ENCODE measurements at regions not wholly inside any gene's neighbourhood (a gene's known extent, or its start where the extent isn't known, plus 50 kb on each side); places are given as distances from the start of the nearest gene placed in this dataset.
"Not testable (repeated sequence)": the region's sequence is repeated elsewhere in the genome, so short reads cannot be mapped to it uniquely, and the experiment has no call there.

DNA sequence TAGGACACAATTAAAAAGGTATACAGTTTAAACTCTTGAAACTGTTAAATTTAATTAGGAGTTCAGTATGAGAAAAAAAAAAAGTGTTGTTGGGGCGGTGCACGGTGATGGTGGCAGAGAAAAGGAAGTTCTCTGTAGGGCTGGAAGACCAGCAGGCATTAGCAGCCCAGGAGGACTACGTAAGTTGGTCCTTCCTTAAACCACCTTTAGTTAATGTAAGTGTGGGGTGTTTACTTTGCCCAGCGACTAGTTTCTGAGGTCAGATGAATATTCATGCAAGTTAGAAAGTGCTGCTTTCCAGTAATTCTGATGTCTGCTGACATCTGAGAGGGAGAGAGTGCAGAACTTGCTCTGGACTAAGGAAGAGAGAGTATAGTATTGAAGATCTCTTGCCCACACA is 54.9 kb downstream of the NKX2-1 start:
- no peak for DNase-seq

DNA sequence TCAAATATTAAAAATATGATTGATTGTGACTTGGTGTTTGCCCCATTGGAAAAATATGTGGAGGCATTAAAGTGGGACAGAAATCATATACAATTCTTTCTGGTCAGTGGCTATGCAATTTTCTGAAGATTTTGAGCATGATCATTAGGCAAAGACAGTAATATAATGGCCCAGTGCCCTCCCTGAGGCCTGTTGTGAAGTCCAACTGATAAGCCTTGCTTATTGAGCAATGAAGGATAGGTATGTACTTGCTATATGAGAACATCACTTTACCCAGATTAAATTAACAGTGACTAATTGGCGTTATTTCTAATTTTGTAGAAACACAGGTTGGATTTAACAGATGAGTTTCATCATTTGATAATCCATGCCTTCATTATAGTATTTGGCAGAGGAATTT is 57.1 kb downstream of the NKX2-1 start:
- DNase-seq, result no peak

DNA sequence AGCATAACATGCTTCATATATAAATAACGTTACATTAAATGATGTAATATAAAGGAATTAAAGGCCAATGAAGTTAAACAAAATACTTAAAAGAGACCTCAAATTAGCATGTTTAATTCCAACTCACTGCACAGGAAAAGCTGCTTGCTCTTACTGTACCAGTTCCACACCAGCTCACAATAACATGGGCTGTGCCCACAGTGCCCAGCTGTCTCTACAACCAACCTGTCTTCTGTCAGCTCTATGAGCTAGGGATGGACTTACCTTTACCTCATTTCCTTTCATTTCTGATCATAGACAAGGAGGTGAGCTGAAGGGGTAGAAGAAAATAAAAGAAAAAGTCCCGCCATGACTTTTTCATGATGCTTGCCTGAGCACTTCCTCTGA is 64.8 kb downstream of the NKX2-1 start:
- DNase-seq, result no peak

DNA sequence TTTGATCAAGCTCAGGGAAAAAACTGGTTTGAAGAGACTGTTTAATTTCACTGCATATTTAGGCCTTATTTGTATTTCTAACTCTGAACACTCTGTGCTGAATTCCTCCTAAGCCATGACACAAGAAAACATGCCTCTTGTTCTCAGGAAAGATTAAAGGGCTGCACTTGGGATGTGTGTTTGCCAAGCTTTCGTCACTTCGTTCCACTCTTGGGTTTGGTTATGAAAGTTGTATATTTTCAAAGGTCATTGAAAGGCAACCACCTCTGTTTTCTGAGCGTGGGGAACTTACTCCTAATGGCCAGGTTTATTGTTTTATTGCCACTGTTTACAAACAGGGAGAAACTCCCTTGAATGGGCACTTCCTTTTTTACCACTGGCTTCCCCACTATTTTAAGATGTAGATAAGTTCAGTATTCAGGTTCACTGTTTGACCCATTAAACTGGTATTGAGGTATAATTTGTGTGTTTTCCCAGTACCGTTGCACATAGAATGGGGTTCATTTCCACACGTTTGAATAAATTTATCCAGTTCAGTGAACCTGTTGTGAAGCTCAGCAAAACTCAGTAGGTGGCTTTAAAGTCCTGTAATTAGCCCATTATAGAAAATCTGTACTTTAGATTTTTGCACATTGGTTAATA is 65.3 kb downstream of the NKX2-1 start:
- no peak for DNase-seq

DNA sequence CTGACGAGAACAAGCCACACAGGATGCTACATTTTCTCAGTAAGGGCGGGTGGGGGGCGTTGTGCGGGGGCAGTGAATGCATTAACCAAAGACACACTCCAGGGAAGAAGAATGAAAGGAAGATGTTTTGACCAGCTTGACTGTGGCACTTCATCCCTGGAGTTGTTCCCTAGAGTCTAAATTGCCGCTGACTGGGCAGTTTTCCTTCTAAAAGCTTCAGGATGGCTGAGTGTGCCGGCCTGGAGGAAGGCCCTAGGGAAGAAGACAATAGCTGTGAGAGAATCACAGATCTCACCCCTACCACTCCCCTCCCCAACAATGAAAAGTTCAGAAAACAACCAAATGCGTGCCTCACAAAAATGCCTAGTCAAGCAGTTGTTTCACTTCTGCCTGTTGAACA is 67.2 kb downstream of the NKX2-1 start:
- DNase-seq, result no peak

DNA sequence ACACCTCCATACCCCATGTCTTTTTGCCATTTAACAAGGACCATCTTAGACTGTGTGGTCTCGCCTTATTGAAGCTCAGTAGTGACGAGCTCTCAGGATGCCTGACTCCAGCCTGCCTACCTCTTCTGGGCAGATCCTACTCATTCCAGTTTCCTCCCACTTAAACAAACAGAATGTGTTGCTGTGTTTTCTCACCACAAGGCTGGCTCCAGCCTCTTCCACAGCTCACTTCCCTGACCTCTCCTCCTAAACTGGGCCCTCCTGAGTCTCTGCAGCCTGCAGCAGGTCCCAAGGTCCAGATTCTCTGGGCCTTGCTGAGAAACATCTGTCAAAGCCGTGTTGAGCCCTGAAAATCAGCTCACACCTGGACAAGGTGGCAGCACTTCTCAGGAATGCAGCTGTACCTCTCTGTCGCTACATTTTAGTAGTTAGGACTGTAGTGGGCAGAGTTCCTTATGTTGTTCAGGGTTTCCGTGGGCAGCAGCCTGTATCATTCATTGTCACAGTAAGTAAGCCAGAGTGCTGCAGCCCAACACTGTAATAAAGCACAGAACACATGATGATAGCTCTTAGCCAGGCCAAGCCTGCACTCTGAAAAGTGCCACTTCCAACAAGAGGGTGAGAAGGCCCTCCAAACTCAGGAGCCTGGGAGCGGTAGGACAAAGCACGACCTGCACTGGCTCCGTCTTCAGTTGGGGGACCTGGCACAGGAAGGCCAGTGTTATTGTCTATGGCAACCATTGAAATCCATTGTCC is 68.5 kb downstream of the NKX2-1 start:
- DNase-seq, result no peak

DNA sequence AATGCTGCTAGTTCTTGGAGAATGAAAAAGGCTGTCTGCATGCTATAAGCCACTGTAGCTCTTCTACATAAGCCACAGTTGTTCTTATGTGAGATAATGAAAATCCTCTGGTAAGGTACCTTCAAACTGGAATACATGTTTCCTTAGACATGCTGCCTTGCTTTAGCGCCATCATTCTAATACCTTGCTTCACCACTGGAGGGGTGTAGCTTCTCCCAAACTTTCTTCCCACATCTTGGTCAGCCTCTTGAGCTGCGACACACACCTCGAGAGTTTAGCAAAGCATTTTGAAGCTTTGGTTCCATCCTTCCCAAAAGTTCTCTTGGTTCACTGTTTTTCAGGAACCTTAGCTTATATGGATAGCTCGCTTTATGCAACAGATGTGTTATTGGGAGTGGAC is 69.5 kb downstream of the NKX2-1 start:
- DNase-seq, result no peak

DNA sequence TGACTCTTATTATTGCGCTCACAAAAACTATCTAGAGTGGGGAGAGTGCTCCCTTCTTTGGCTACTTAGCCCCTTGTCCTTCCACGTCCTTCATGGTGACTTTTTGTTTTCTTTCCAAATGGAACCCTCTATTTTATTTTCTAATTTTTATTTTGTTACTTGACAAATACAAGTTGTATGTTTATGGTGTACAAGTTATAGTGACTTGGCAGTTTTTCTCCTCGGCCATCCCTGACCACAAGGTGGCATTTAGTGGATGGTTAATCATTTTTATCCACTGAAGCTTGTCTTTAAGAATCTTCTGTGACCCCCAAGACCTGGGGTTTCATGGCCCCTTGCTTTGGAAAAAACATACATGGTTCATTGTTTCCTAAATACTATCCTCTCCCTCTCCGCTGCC is 70.1 kb downstream of the NKX2-1 start:
- DNase-seq, result no peak

DNA sequence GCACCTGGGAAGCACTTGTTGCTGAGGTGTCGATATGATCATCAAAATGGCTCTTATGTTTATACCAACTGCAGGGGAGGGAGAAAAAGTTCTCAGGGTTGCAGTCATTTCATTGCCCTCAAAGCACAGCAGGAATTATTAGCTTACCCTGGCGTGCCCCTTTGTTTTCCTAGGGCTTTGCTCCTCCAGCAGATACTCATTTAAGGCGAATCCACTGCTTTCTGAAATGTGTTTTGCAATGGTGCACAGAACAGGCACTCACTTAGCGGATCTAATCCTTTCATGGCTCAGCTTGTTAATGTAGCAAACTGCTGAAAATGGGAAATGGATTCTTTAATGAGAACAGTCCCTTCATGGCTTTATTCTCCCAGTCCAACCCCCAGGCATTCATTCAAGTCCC is 76.7 kb downstream of the NKX2-1 start:
- DNase-seq, result no peak

DNA sequence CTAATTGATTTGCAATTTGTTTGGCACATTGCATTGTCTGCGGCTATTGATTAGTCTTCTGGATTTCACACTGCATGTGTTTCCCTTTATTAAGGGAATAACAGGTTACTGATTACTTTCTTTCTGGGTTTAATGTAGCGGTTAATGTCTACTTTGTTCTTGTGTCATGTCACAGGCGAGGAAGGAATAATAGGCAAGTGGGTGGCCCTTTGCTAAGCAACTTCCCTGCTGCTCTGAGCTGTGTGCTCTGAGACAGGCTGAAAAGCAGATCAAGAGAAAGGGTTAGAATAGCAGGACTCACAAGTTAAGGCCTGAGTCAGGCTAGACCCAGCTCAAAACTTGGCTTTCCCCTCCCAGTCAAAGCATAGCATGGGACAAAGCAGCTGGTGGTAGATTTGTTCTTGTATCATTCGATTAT is 77.2 kb downstream of the NKX2-1 start:
- no peak for DNase-seq

DNA sequence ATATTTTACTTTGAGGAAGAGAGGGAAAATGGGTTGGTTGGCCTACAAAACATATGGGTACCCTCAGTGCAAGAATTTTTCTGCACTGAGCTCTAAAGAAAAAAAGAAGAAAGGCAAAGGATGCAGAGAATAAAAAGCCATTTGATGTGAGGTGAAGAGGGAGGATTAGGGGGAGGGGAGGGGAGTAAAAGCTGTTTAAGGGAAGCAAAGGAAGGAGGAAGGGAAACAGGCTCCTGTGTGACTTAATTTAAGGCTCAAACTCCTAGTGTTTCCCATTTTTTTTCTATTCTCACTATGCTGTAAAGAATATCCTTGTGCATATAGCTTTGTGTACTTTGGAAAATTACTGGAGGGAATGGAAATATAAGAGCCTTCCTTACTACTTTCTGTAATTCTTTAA is 78.7 kb downstream of the NKX2-1 start:
- DNase-seq, result no peak

DNA sequence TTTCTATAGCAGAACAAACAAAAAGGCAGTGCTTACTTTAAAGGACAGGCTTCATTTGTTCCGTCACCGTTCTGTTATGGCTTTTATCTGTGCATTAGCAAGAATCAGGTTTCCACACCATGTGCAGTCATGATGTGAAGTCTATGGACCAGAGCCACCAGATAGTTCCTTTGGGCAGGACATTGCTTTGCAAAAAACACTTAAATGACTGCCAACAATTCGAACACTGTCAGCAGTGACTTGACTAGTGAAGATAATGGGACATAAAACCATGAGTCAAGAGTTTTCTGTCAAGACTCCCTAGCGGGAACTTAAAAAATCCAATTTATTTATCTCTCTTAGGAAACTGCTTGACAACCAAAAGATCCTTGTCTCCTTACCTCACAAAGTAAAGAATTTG is 80.3 kb downstream of the NKX2-1 start:
- DNase-seq, result no peak

DNA sequence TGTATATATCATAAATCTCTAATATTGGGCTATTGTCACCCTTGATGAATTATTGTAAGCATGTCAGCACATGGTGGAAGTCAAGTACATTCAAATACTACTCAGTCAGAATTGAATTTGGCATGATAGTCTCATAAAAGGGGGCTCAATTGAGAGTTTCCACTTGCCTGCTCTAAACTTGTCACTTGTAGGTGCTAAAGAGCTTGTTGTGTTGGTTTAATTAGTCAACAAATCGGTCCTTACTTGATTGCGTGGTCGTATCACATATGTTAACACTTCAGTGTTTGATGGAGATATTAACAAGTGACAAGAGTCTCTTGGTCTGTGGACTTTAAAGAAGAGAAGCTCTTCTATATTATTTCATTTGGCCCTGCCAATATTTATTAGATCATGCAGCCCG is 81.1 kb downstream of the NKX2-1 start:
- DNase-seq, result no peak

DNA sequence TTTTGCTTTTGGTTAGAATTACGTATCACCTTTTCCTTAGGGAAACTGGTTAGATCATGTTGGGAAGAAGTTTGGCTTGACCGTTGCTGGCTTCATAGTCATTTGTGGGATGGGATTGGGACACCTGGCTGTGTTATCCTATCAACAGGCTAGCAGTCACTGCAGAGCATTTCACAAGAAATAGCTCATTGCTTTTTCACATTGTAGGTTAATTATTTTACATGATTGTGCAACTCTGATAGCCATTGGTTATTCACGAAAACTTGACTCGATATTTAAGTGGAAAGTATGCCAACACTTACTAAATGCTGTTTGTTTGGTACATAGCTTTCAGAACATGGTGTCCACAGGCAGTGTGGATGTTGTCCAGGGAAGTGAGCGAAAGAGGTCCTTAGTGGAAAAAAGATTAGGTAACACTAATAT is 89.4 kb downstream of the NKX2-1 start:
- DNase-seq, result no peak

DNA sequence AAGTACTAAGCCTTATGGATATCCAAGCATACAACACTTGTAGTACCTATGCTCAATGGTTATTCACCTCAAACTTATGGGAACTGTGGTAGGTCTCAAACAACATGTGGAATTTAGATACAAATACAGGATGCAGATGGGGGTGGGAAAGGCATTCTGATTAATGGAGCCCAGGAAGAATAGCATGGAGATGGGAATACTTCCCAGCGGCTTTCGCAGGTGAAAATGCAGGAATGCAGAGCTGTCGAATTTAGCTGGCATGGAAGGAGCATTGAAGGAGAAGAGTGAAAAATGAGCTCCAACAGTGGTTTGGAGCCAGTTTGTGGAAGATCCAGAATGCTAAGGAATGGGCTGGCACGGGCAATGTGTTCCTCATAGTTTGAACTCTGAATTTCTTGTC is 89.9 kb downstream of the NKX2-1 start:
- DNase-seq, result no peak

DNA sequence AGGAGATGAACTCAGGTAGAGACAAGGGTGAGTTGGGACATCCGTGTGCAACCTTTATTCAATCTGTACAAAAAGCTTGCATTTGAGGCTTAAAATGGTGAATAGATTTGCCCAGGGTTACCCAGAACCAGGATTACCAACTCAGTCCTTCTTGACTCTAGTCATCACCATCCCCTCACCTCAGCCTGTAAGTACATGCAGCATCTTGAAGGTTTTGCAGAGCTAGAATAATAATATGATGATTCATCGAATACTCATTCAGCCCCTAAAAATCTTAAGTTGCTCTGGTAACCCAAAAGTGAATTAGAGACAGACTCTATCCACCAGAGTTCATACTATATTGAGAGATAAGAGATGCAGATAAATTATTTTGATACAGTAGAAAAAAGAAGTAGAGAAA is 90.3 kb downstream of the NKX2-1 start:
- no peak for DNase-seq

DNA sequence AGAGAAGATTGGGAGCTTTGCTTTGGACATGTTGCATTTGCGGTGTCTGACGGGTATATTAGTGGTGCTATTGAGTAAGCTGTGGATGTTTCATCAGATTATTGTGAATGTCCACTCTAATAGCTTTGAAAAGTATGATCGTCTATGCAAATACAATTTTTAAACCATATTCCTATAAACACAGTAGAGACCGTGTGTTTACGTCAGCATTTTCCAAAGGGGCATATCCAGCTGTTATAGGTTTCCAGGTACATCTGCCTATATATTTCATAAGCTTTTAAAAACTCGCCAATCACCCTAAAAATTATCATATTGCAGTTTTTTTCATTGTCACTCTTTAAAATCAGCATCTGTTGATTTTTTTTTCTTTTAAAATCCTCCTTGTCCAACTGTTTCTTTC is 91.7 kb downstream of the NKX2-1 start:
- DNase-seq, result no peak

DNA sequence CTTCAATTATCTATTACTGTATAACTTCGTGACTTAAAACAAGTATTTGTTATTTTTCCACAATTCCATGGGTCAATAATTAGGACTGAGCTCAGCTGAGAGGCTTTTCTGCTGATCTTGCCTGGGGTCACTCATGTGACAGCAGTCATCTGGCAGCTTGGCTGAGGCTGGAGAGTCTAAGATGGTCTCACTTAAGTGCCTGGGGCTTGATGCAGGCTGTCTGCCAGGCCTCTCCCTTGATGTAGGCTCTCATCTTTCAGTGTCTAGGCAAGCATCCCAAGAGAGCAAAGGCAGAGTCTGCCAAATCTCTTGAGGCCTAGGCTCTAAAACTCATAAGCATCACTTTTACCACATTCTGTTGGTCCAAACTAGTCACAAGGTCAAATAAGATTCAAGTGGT is 93.2 kb downstream of the NKX2-1 start:
- no peak for DNase-seq

DNA sequence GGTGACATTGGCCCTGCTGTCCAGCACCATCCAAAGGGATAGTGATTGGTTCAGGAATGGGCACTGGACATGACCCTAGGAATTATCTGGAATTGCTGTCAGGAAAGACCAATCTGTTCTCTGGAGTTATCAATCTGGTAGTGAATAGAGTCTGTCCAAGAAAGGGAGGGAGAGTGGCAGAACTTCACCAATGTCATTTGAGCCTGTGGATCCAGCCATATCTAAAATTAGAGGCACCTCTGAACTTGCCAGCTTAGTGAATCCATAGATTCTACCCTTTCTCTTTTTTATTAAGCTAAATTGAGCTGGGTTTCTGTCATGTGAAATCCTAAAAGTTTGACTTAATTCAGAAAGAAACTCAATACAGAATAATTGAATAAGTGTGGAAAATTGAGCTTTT is 93.9 kb downstream of the NKX2-1 start:
- DNase-seq, result no peak

DNA sequence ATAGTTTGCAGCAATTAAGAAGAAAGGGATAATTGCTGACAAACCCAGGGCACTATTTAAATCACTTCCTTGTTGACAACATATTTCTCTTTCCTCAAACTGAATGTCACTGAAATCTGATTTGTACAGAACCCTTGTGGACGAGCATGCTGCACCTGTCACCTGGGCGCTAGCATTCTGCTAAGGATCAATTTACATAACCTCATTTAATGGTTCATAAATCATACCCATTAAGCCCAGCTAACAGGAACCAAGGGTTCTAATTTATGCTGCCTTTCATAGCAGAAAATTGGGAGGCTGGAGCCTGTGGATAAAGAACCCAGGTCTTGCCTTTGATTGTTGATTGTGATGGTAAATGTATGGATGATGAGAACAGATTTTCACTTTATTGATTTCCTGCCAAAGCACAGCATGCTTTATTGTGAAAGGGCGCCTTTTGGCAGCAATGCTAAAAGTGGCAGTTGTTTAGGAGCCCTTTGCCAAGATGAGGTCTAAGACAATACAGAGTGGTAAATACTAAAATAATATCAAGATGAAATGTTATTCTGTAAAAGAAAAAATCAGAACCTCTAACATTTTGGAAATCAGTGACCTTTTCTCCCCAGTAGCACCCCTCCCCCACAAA is 95.4 kb downstream of the NKX2-1 start:
- no peak for DNase-seq

DNA sequence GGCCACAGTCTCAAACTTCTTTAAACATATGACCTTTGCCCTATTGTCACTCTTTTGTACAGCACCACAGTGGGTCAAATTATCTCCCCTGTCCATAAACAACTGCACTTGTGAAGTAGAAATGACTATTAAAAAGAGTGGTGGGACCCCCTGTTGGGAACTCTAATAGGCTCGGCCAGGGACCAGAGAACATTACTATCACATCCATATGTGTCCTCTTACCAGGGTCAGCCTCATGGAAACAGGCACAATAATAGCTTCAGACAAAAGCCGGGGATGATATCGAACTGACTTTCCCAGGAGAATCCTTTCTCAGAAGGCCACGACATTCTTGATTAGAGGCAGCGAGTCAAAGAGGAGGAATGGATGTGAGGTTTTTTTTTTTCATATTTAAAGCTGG is 96.6 kb downstream of the NKX2-1 start:
- no peak for DNase-seq

DNA sequence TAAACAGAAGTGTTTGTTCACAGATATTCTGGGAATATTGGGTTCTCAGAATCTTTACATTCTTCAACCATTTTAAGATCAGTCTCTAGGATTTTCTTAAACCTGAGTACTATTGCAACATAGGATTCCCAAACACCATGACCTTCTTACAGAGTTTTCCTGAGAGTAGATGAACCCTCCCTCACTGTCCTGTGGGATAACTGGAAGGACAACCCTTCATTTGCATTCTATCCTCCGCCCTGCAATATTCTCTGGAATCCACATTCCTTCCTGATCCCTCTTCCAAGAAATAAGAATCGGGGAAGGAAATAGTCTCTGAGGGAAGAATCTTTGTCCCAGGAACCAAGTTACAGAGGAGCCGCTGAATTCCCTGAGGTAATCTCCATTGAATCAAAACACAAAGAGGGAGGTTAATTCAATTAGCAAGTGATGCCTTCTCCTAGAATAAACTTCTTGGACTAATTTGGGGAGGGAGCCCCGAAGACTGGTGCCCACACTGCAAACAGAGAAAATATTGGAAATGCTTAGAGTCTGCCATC is 99.8 kb upstream of the MBIP start:
- DNase-seq, result no peak

DNA sequence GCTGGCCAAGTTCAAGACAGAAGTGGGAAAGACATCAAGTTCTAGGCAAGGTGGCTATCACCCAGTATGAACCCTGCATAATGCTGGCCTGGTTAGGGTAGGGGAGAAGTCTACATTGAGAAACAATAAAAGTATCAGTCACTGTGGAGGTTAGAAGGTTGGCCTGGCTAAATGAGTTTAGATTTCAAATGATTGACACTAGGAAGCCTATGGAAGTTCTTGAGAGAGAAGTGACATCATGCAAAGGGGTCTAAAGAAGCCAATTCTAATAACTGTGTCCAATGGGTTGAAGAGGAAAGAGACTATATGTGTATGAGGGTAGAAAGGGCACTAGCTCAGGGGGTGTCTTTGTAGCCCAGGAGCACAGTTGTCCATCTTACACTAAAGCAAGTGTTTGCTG is 98.5 kb upstream of the MBIP start:
- DNase-seq, result no peak

DNA sequence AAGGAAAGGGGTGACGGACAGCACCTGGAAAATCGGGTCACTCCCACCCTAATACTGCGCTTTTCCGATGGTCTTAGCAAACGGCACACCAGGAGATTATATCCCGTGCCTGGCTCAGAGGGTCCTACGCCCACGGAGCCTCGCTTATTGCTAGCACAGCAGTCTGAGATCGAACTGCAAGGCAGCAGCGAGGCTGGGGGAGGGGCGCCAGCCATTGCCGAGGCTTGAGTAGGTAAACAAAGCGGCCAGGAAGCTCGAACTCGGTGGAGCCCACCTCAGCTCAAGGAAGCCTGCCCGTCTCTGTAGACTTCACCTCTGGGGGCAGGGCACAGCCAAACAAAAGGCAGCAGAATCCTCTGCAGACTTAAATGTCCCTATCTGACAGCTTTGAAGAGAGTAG is 91.5 kb upstream of the MBIP start:
- DNase-seq, result not testable (repeated sequence)
